GM23338 (cell line): ENCODE measurements at regions not wholly inside any gene's neighbourhood (a gene's known extent, or its start where the extent isn't known, plus 50 kb on each side); places are given as distances from the start of the nearest gene placed in this dataset.
"Not testable (repeated sequence)": the region's sequence is repeated elsewhere in the genome, so short reads cannot be mapped to it uniquely, and the experiment has no call there.

ENCODE experiments used
- ATAC-seq: fragments of 200-7000 bp; cut with Tn5 transposase; 3 replicates; pipeline ENCODE4 v1.9.1; 2020
- DNase-seq: peaks from one replicate; pipeline ENCODE4 v3.0.0-alpha.2; 2015; ENCODE audit warnings: low spot score
- H2AFZ ChIP-seq: fragments of 200-600 bp; sonication (generic); 2 replicates; pipeline ENCODE4 v1.8.0; 2016; ENCODE audit warnings: antibody characterized with exemption, mild to moderate bottlenecking, moderate library complexity
- H3F3A ChIP-seq: fragments of 200-600 bp; sonication (generic); replicated peaks from 2 replicates; pipeline ENCODE4 v1.8.0; 2017; ENCODE audit warnings: antibody characterized with exemption, mixed run types, low read depth
- H3K27ac ChIP-seq: fragments of 200-600 bp; sonication (generic); 2 replicates; pipeline ENCODE4 v1.6.1; 2016; ENCODE audit warnings: low read depth
- H3K27me3 ChIP-seq: fragments of 200-600 bp; sonication (generic); 2 replicates; pipeline ENCODE4 v1.8.0; 2016; ENCODE audit warnings: mild to moderate bottlenecking, mixed run types, moderate library complexity; ENCODE audit not compliant: insufficient read depth
- H3K36me3 ChIP-seq: fragments of 200-600 bp; sonication (generic); 2 replicates; pipeline ENCODE4 v1.8.0; 2016; ENCODE audit warnings: mild to moderate bottlenecking; ENCODE audit not compliant: insufficient read depth
- H3K4me1 ChIP-seq: fragments of 200-600 bp; sonication (generic); 2 replicates; pipeline ENCODE4 v1.8.0; 2016; ENCODE audit warnings: mild to moderate bottlenecking, moderate library complexity; ENCODE audit not compliant: insufficient read depth
- H3K4me2 ChIP-seq: fragments of 200-600 bp; sonication (generic); 2 replicates; pipeline ENCODE4 v1.7.1; 2017; ENCODE audit warnings: mixed run types
- H3K4me3 ChIP-seq: fragments of 200-600 bp; sonication (generic); 2 replicates; pipeline ENCODE4 v1.6.1; 2016; ENCODE audit warnings: mixed run types
- H3K79me2 ChIP-seq: fragments of 200-600 bp; sonication (generic); replicated peaks from 2 replicates; pipeline ENCODE4 v1.8.0; 2017; ENCODE audit warnings: mild to moderate bottlenecking; ENCODE audit not compliant: insufficient read depth
- H3K9me2 ChIP-seq: fragments of 200-600 bp; sonication (generic); 2 replicates; pipeline ENCODE4 v1.8.0; 2017; ENCODE audit not compliant: insufficient read depth
- H4K20me1 ChIP-seq: fragments of 200-600 bp; sonication (generic); replicated peaks from 2 replicates; pipeline ENCODE4 v1.8.0; 2017; ENCODE audit warnings: mild to moderate bottlenecking; ENCODE audit not compliant: insufficient read depth
- H3K27ac Mint-ChIP-seq: 2 replicates; pipeline ENCODE4 v1.8.0; 2020; ENCODE audit warnings: inconsistent platforms, mild to moderate bottlenecking, moderate library complexity, mixed read lengths
- H3K27me3 Mint-ChIP-seq: 3 replicates; pipeline ENCODE4 v1.8.0; 2022; ENCODE audit warnings: low read depth, mild to moderate bottlenecking, moderate library complexity, mixed read lengths, inconsistent platforms; ENCODE audit not compliant: insufficient read depth, poor library complexity
- H3K36me3 Mint-ChIP-seq: 3 replicates; pipeline ENCODE4 v1.8.0; 2021; ENCODE audit warnings: low read depth, mild to moderate bottlenecking, inconsistent platforms, moderate library complexity, mixed read lengths
- H3K4me1 Mint-ChIP-seq: 3 replicates; pipeline ENCODE4 v1.8.0; 2020; ENCODE audit warnings: mild to moderate bottlenecking, inconsistent platforms, mixed read lengths
- H3K4me3 Mint-ChIP-seq: 3 replicates; pipeline ENCODE4 v1.8.0; 2021; ENCODE audit warnings: moderate library complexity, mild to moderate bottlenecking, inconsistent platforms, mixed read lengths
- H3K9me3 Mint-ChIP-seq: 3 replicates; pipeline ENCODE4 v1.8.0; 2020; ENCODE audit warnings: moderate library complexity, mild to moderate bottlenecking, inconsistent platforms, mixed read lengths

DNA sequence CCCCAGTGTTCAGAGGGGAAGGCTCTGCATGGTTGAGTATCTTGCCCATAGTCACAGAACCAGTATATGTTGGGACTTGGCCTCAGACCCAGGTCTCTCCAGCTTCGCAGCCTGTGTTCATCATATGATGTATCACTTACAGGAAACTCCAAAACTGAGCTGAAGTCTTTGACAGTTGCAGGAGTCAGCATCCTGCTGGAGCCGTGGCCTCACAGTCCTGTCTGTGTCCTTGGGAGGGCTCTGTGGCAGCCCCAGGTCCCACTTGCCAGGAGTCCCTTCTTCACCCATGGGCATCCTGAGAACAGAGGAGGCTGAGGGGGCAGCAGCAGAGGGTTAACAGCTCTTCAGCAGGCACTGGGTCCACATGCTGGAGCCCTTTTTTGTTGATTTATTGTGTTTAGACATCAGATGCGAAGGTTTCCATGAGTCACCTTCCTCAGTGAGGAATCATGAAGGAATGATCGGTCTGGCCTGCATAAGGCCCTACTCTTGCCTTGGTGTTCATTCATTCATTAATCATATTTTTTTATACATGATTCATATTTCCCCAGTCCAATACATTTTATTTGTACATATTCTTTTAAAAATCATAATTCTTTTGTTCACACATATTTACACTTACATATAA is 176.3 kb upstream of the SPATA31A3 start:
- not testable (repeated sequence) for H3K9me3 Mint-ChIP-seq, H3K27me3 Mint-ChIP-seq, ATAC-seq

DNA sequence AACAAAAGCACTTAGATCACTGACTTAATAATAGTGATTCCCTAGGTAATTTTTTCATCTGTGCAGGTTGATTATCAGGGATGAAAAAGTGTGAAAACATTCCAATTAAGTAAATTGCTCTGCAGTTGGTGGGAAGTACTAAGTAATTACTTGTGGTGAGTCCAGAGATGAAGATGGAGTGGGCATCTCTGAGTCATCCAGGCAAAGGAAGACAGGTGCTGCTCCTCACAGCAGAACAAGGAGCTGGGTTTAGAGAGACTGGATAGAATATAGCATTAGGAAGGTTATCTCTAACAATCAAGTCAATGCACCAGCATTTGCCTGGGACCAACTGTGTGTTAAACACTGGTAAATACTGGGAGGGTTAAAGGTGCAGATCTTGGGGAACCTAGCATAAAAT is 174.0 kb upstream of the SPATA31A3 start:
- H4K20me1 ChIP-seq, H3K4me3 ChIP-seq, H3K4me2 ChIP-seq, H3K9me3 Mint-ChIP-seq, ATAC-seq, H3K4me1 Mint-ChIP-seq, H3K4me3 Mint-ChIP-seq, H3K27ac Mint-ChIP-seq, H2AFZ ChIP-seq, H3K36me3 ChIP-seq, H3K9me2 ChIP-seq, DNase-seq, H3F3A ChIP-seq, H3K27me3 ChIP-seq, H3K79me2 ChIP-seq, H3K27ac ChIP-seq, H3K36me3 Mint-ChIP-seq, H3K4me1 ChIP-seq, H3K27me3 Mint-ChIP-seq: not testable (repeated sequence)

More for the DNA sequence above, 176.3 kb upstream of the SPATA31A3 start:
- H3K27ac Mint-ChIP-seq, H3K4me3 Mint-ChIP-seq, H3K9me2 ChIP-seq, H3K79me2 ChIP-seq, H3K36me3 ChIP-seq, H2AFZ ChIP-seq, H3K27me3 ChIP-seq, H3K36me3 Mint-ChIP-seq, H4K20me1 ChIP-seq, H3K4me1 ChIP-seq, H3K4me3 ChIP-seq, H3K4me2 ChIP-seq, H3K4me1 Mint-ChIP-seq, DNase-seq, H3F3A ChIP-seq, H3K27ac ChIP-seq: not testable (repeated sequence)

DNA sequence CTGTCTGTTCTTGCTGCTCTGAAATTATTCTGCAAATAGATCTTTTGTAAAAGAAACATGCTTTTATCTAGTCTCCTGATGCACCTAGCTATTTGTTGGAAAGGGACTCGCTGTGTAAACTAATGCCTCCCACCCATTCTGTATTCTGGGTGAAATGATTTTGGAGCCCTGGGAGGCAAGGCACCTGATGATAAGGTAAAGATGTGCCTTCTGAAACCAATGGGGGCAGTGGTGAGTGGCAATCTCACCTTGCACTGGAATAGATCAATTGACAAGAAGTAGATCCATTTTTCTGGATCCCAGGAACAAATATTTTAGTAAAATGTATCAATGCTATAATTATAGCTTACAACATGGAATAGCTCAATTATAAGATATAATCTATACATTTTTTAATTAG is 170.5 kb upstream of the SPATA31A3 start:
- H3K9me3 Mint-ChIP-seq, H3K27ac ChIP-seq, H3K79me2 ChIP-seq, H3K4me3 Mint-ChIP-seq, H3F3A ChIP-seq, H3K4me1 ChIP-seq, DNase-seq, H4K20me1 ChIP-seq, H3K4me1 Mint-ChIP-seq, H3K36me3 Mint-ChIP-seq, H3K36me3 ChIP-seq, H3K27me3 ChIP-seq, H3K27ac Mint-ChIP-seq, H3K9me2 ChIP-seq, H3K4me2 ChIP-seq, H3K4me3 ChIP-seq, H3K27me3 Mint-ChIP-seq, H2AFZ ChIP-seq: not testable (repeated sequence)
- ATAC-seq: peak; percentile 55

DNA sequence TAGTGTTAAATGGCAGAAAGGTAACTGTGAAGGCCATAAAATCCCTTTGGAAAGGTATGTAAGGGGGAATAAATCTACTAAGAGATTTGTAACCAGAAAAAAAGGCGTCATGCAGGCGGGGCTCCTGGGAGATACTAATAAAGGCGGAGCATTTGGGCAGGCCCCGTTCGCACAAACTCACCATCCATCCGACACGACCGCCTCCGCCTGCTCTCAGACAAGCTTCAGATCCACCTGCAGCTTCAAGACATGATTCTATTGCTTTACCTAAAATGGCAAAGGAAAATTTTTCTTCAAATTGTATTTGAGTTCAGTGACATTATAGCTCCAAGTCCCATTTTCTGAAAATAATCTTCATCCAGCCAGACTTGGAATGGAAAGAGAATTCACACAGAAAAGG is 162.9 kb upstream of the SPATA31A3 start:
- not testable (repeated sequence) for H2AFZ ChIP-seq, H3K79me2 ChIP-seq, H3K27me3 Mint-ChIP-seq, H3K36me3 ChIP-seq, DNase-seq, H3F3A ChIP-seq, H3K27me3 ChIP-seq, H3K9me2 ChIP-seq, H3K4me3 Mint-ChIP-seq, H3K36me3 Mint-ChIP-seq, H3K4me3 ChIP-seq, H3K27ac Mint-ChIP-seq, H3K9me3 Mint-ChIP-seq, H3K4me2 ChIP-seq, H4K20me1 ChIP-seq, H3K4me1 Mint-ChIP-seq, H3K4me1 ChIP-seq, H3K27ac ChIP-seq, ATAC-seq

DNA sequence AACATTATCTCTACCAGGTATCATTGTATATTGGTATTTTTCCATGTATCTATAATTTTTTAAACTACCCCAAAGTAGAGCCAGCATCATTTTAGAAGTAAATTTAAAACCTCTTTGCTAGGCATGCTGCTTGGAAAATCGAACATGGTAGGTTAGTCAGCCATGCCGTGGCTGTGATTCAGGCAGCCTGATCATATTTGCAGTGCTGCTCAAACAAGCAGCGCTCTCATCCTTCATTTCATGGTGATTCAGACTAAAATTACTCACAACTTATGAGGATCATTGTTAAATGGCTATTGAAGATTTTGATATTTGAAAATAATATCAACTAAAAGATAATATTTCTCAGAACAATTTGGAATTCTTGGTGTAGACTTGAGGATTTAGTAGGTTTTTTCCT is 161.2 kb upstream of the SPATA31A3 start:
- not testable (repeated sequence) for H3K4me2 ChIP-seq, H3K36me3 Mint-ChIP-seq, H3K4me1 Mint-ChIP-seq, ATAC-seq, H2AFZ ChIP-seq, H3K27ac ChIP-seq, H3F3A ChIP-seq, H3K36me3 ChIP-seq, H3K4me3 Mint-ChIP-seq, H3K9me3 Mint-ChIP-seq, DNase-seq, H3K27me3 Mint-ChIP-seq, H3K9me2 ChIP-seq, H3K4me3 ChIP-seq, H3K27ac Mint-ChIP-seq, H3K4me1 ChIP-seq, H3K79me2 ChIP-seq, H3K27me3 ChIP-seq, H4K20me1 ChIP-seq

DNA sequence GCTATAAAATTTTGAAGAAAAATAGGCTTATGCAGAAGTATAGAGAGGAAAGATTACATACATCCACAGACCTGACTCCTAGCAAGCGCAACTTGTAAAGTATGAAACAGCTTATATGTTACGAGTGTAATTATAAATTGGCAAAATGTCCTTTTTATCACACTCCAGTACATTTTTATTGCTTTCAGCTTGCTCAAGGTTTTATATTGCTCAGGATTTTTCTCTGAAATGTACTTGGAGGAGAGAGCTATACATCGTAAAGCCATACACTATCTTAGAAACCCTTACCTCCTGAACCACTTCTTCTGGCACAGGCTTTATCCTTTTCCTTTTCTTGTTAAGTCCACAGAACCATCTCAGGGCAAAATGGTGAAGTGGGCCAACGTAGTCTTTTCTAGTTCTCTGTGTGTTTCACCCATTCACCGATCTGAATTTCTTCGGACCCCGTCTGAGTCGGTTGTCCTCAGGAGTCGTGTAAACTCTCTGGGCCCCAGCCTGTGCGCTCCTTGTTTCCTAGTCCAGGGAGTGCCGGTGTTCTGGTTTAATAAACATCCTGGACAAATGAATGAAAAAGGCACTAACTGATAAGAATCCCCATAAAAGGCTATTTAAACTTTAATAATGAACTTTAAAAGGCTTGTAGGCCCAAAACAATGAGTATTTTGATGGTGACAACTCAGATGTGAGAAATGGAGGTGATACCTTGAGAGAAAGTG is 150.2 kb upstream of the SPATA31A3 start:
- H2AFZ ChIP-seq, H3K9me3 Mint-ChIP-seq, H3K27ac Mint-ChIP-seq, H3K27me3 Mint-ChIP-seq, H3K27ac ChIP-seq, H3K4me1 Mint-ChIP-seq, H3K4me3 ChIP-seq, H3K4me2 ChIP-seq, H3K4me3 Mint-ChIP-seq, H4K20me1 ChIP-seq, H3K36me3 Mint-ChIP-seq, H3K36me3 ChIP-seq, H3K9me2 ChIP-seq, H3K27me3 ChIP-seq, H3K4me1 ChIP-seq, DNase-seq, ATAC-seq, H3K79me2 ChIP-seq, H3F3A ChIP-seq: not testable (repeated sequence)

DNA sequence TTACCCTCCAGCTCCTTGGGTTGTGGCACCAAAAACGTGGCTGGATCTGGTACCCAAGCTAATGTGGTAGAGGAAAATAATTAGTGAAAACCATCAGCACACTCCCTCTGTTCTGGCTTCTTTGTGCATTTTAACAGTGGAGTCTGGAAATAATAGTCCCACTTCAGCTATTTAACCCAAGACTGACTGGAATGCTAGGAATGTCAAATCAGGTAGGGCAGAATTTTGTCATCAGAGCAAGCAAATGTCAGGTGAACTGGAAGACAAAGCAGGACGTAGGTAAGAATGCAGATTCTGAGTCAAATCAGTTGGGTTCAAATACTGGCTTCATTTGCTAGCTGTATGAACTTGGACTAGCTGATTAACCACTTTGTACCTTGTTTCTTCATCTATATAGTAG is 144.0 kb upstream of the SPATA31A3 start:
- H3K27me3 ChIP-seq, H4K20me1 ChIP-seq, H3K36me3 ChIP-seq, H3K4me1 ChIP-seq, H3K4me2 ChIP-seq, H3K9me2 ChIP-seq, H3F3A ChIP-seq, DNase-seq, H3K27ac ChIP-seq, H3K9me3 Mint-ChIP-seq, H3K79me2 ChIP-seq, H3K4me3 ChIP-seq, H3K27ac Mint-ChIP-seq, H2AFZ ChIP-seq, H3K4me3 Mint-ChIP-seq, H3K27me3 Mint-ChIP-seq, H3K4me1 Mint-ChIP-seq, H3K36me3 Mint-ChIP-seq: not testable (repeated sequence)
- ATAC-seq: peak; percentile 72
